ENCODE measurements at regions not wholly inside any gene's neighbourhood (a gene's known extent, or its start where the extent isn't known, plus 50 kb on each side); places are given as distances from the start of the nearest gene placed in this dataset.

GRCh38 chr5:124420952-124421351, 325.5 kb downstream of the ZNF608 start:
- H3K4me3 ChIP-seq (ENCODE audit: low read depth, low read length): no peak overlapping the region
- in situ Hi-C loops (cut with HindIII; ENCODE audit: low sequenced_read_pairs): no loop called here

GRCh38 chr5:124419531-124419930, 326.9 kb downstream of the ZNF608 start:
- no peak for TF ChIP-seq CTCF (IDR thresholded peaks at IDR 0.05; ENCODE audit: low read depth, low read length, missing control alignments)
- in situ Hi-C loops (cut with HindIII; ENCODE audit: low sequenced_read_pairs): no loop called here
- DNase-seq (ENCODE audit: low read depth): no peak
- no peak overlapping the region for H3K4me3 ChIP-seq (ENCODE audit: low read depth, low read length)

More at GRCh38 chr5:124420952-124421351, 325.5 kb downstream of the ZNF608 start:
- no peak for DNase-seq (ENCODE audit: low read depth)
- TF ChIP-seq CTCF (IDR thresholded peaks at IDR 0.05; ENCODE audit: low read depth, low read length, missing control alignments): no peak

GRCh38 chr5:124418390-124418789, 328.0 kb downstream of the ZNF608 start:
- no peak for DNase-seq (ENCODE audit: low read depth)

GRCh38 chr5:124417196-124417595, 329.2 kb downstream of the ZNF608 start:
- TF ChIP-seq CTCF (IDR thresholded peaks at IDR 0.05; ENCODE audit: low read depth, low read length, missing control alignments): no peak
- no peak overlapping the region for H3K4me3 ChIP-seq (ENCODE audit: low read depth, low read length)
- no peak for DNase-seq (ENCODE audit: low read depth)
- in situ Hi-C loops (cut with HindIII; ENCODE audit: low sequenced_read_pairs): no loop called here

More at GRCh38 chr5:124418390-124418789, 328.0 kb downstream of the ZNF608 start:
- no peak overlapping the region for H3K4me3 ChIP-seq (ENCODE audit: low read depth, low read length)
- in situ Hi-C loops (cut with HindIII; ENCODE audit: low sequenced_read_pairs): no loop called here
- no peak for TF ChIP-seq CTCF (IDR thresholded peaks at IDR 0.05; ENCODE audit: low read depth, low read length, missing control alignments)

GRCh38 chr5:124416627-124417026, 329.8 kb downstream of the ZNF608 start:
- TF ChIP-seq CTCF (IDR thresholded peaks at IDR 0.05; ENCODE audit: low read depth, low read length, missing control alignments): no peak
- DNase-seq (ENCODE audit: low read depth): no peak
- in situ Hi-C loops (cut with HindIII; ENCODE audit: low sequenced_read_pairs): no loop called here
- no peak overlapping the region for H3K4me3 ChIP-seq (ENCODE audit: low read depth, low read length)

- H3K4me3 ChIP-seq (ENCODE audit: low read depth, low read length): no peak overlapping the region
- in situ Hi-C loops (cut with HindIII; ENCODE audit: low sequenced_read_pairs): no loop called here
- no peak for DNase-seq (ENCODE audit: low read depth)
- TF ChIP-seq CTCF (IDR thresholded peaks at IDR 0.05; ENCODE audit: low read depth, low read length, missing control alignments): no peak
Observed at GRCh38 chr5:124414973-124415372, 331.5 kb downstream of the ZNF608 start.
